ENCODE measurements at regions not wholly inside any gene's neighbourhood (a gene's known extent, or its start where the extent isn't known, plus 50 kb on each side); places are given as distances from the start of the nearest gene placed in this dataset.

DNA sequence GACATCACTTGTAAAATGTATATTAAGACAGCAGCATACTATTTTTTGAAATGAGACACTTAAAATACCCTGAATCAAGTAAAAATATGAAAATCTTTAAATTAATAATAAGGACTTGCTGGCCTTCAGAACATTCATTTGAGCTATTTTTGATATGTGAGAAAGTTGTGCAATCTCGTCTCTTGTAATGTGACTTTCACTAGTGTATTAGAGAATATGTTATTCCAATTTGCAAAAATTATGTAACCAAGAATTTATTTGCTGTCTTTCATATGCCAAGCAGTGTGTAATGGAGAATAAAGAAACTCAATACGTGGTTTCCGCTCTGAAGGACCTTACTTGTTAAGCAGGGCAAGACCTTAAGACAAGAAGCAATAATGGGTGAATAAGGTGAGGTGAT, 375.0 kb upstream of the RUNX1 start:
- no peak overlapping the region for H3K9ac ChIP-seq (replicated peaks; ENCODE audit: extremely low read depth, insufficient read depth, low read length)
- no peaks in the 10 kb centered on the region for H3K79me2 ChIP-seq (ENCODE audit: control insufficient read depth, insufficient read depth, low read length)
- peaks cover 13 to 30% of the 10 kb centered on the region in 2 experiments for H3K27me3 ChIP-seq (ENCODE audit: control insufficient read depth in 2 of 2, insufficient read depth in 2 of 2, low read length in 2 of 2)
- FAIRE-seq: no peak
- H3K9me1 ChIP-seq (replicated peaks; ENCODE audit: control insufficient read depth, extremely low read depth, insufficient read depth, low read length): no peaks in the 10 kb centered on the region
- H3K27ac ChIP-seq (ENCODE audit: insufficient read depth, low read depth, low read length): no peak overlapping the region
- ChIA-PET POLR2A (no interaction called here), CTCF (interaction anchor here (0.6 to 0.8 kb wide), 2 partner anchors 235 to 1123 kb away, joined by 3 read pairs; no protein-coding TSS in a partner anchor)
- no peaks in the 10 kb centered on the region for H3K4me1 ChIP-seq (ENCODE audit: control insufficient read depth, extremely low read depth, insufficient read depth, low read length)
- H4K20me1 ChIP-seq (replicated peaks; ENCODE audit: control insufficient read depth, extremely low read depth, insufficient read depth, low read length): no peaks in the 10 kb centered on the region
- H3K4me2 ChIP-seq (ENCODE audit: insufficient read depth, low read length): no peak overlapping the region
- no peak overlapping the region for H3K4me3 ChIP-seq (replicated peaks in 1 of 3; ENCODE audit: insufficient read depth in 1 of 3, low read depth in 1 of 3, low read length in 3 of 3)
- DNase-seq (ENCODE audit: low read depth, low spot score): no peak
- no peak for TF ChIP-seq GATA2 (IDR thresholded peaks at IDR 0.05; ENCODE audit: insufficient read depth, insufficient read length, low read depth, low read length)
- TF ChIP-seq FOS (IDR thresholded peaks at IDR 0.05; ENCODE audit: borderline replicate concordance, insufficient read depth, low read length): no peak
- no peak for TF ChIP-seq EZH2 (IDR thresholded peaks at IDR 0.05; ENCODE audit: borderline replicate concordance, low read depth, low read length, severe bottlenecking)
- no peak for TF ChIP-seq POLR2A (IDR thresholded peaks at IDR 0.05; ENCODE audit: low read depth, low read length)
- no peak for TF ChIP-seq CTCF (IDR thresholded peaks at IDR 0.05; ENCODE audit: extremely low read depth in 1 of 2, insufficient read depth in 1 of 2, low read depth in 1 of 2, low read length in 2 of 2)
- no peak for TF ChIP-seq MYC (IDR thresholded peaks at IDR 0.05; ENCODE audit: low read depth, low read length)
- TF ChIP-seq POLR2AphosphoS5 (IDR thresholded peaks at IDR 0.05; ENCODE audit: insufficient read depth, low read depth, low read length): no peak
- H3K9me3 ChIP-seq (replicated peaks; ENCODE audit: control insufficient read depth, insufficient read depth, low read length): peaks cover 2% of the 10 kb centered on the region
- no peaks in the 10 kb centered on the region for H3K36me3 ChIP-seq (ENCODE audit: control insufficient read depth in 2 of 2, extremely low read depth in 1 of 2, insufficient read depth in 2 of 2, low read length in 2 of 2)
- intact Hi-C loops (cut with micrococcal nuclease) (no loop called here), dilution Hi-C loops (cut with MboI; ENCODE audit: extremely low pct_ligation_motif_present, low sequenced_read_pairs) (no loop called here)
- no TSS peak for BruUV-seq (replicated peaks)
- no peak overlapping the region for H2AFZ ChIP-seq (ENCODE audit: low read depth, low read length)

Data from endothelial cell of umbilical vein (primary cell).